Neural cell (in vitro differentiated cells): ENCODE measurements at regions not wholly inside any gene's neighbourhood (a gene's known extent, or its start where the extent isn't known, plus 50 kb on each side); places are given as distances from the start of the nearest gene placed in this dataset.

Experiments used
- CTCF ChIP-seq: fragments of 450-650 bp; IDR thresholded peaks from 2 replicates; pipeline ENCODE4 v1.5.1; 2014; ENCODE audit warnings: antibody characterized with exemption, mild to moderate bottlenecking, moderate library complexity; ENCODE audit not compliant: poor library complexity, severe bottlenecking
- EP300 ChIP-seq: fragments of 450-650 bp; conservative IDR thresholded peaks from 2 replicates; pipeline ENCODE4 v1.6.1; 2014; ENCODE audit warnings: antibody characterized with exemption, mild to moderate bottlenecking, moderate library complexity; ENCODE audit not compliant: poor library complexity, severe bottlenecking
- EZH2 ChIP-seq: fragments of 200-600, 300-800 bp; shearing (Covaris generic), sonication (generic); IDR thresholded peaks from 2 replicates; pipeline ENCODE4 v1.6.1; 2014; ENCODE audit warnings: antibody characterized with exemption, low read length, borderline replicate concordance, mild to moderate bottlenecking; ENCODE audit not compliant: insufficient read depth, poor library complexity, severe bottlenecking
- SMC3 ChIP-seq: fragments of 450-650 bp; conservative IDR thresholded peaks from 2 replicates; pipeline ENCODE4 v1.6.1; 2014; ENCODE audit warnings: antibody characterized with exemption, mild to moderate bottlenecking, moderate library complexity; ENCODE audit not compliant: poor library complexity
- TF ChIP-seq, protein P1 (sequence below): IDR thresholded peaks from 2 replicates; pipeline ENCODE4 v1.6.1; 2012; ENCODE audit warnings: borderline replicate concordance

- no peak for TF ChIP-seq CTCF
- TF ChIP-seq EP300 = no peak
- no peak for TF ChIP-seq SMC3
- TF ChIP-seq, protein P1, sequence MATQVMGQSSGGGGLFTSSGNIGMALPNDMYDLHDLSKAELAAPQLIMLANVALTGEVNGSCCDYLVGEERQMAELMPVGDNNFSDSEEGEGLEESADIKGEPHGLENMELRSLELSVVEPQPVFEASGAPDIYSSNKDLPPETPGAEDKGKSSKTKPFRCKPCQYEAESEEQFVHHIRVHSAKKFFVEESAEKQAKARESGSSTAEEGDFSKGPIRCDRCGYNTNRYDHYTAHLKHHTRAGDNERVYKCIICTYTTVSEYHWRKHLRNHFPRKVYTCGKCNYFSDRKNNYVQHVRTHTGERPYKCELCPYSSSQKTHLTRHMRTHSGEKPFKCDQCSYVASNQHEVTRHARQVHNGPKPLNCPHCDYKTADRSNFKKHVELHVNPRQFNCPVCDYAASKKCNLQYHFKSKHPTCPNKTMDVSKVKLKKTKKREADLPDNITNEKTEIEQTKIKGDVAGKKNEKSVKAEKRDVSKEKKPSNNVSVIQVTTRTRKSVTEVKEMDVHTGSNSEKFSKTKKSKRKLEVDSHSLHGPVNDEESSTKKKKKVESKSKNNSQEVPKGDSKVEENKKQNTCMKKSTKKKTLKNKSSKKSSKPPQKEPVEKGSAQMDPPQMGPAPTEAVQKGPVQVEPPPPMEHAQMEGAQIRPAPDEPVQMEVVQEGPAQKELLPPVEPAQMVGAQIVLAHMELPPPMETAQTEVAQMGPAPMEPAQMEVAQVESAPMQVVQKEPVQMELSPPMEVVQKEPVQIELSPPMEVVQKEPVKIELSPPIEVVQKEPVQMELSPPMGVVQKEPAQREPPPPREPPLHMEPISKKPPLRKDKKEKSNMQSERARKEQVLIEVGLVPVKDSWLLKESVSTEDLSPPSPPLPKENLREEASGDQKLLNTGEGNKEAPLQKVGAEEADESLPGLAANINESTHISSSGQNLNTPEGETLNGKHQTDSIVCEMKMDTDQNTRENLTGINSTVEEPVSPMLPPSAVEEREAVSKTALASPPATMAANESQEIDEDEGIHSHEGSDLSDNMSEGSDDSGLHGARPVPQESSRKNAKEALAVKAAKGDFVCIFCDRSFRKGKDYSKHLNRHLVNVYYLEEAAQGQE = no peak
- TF ChIP-seq EZH2 = no peak
These were observed 155.6 kb downstream of the DYRK2 start for GRCh38 chr12:67804168-67804567.
